Upper lobe of right lung (tissue), 1 donor: ENCODE measurements at regions not wholly inside any gene's neighbourhood (a gene's known extent, or its start where the extent isn't known, plus 50 kb on each side); places are given as distances from the start of the nearest gene placed in this dataset.
"Not testable (repeated sequence)": the region's sequence is repeated elsewhere in the genome, so short reads cannot be mapped to it uniquely, and the experiment has no call there.

Source experiments
- ATAC-seq: fragments of 200-7000 bp; cut with Tn5 transposase; one replicate; pipeline ENCODE4 v1.9.1; 2020; ENCODE audit warnings: mild to moderate bottlenecking, moderate library complexity
- DNase-seq: peaks from one replicate; pipeline ENCODE4 v3.0.0-alpha.2; 2020
- H3K27ac ChIP-seq: fragments of 200-600 bp; one replicate; pipeline ENCODE4 v1.8.0; 2022
- H3K27me3 ChIP-seq: fragments of 200-600 bp; one replicate; pipeline ENCODE4 v1.8.0; 2022; ENCODE audit warnings: mild to moderate bottlenecking
- H3K36me3 ChIP-seq: fragments of 200-600 bp; one replicate; pipeline ENCODE4 v1.8.0; 2022
- H3K4me1 ChIP-seq: fragments of 200-600 bp; one replicate; pipeline ENCODE4 v1.8.0; 2022
- H3K4me3 ChIP-seq: fragments of 200-600 bp; one replicate; pipeline ENCODE4 v1.8.0; 2022; ENCODE audit warnings: mild to moderate bottlenecking
- H3K9me3 ChIP-seq: fragments of 200-600 bp; one replicate; pipeline ENCODE4 v1.8.0; 2022
- intact Hi-C: fragments of 100-400 bp; cut with DNase I; formaldehyde crosslinking; loops from one replicate; pipeline ENCODE4 v1.11.0; 2022
- TF ChIP-seq, protein P1 (sequence below): fragments of 200-600 bp; IDR thresholded peaks from one replicate; pipeline ENCODE4 v1.8.0; 2022; ENCODE audit warnings: antibody characterized with exemption
- donor health status: DM: no; HTN: yes; CAD: no; lungs with severe emphysema.

DNA sequence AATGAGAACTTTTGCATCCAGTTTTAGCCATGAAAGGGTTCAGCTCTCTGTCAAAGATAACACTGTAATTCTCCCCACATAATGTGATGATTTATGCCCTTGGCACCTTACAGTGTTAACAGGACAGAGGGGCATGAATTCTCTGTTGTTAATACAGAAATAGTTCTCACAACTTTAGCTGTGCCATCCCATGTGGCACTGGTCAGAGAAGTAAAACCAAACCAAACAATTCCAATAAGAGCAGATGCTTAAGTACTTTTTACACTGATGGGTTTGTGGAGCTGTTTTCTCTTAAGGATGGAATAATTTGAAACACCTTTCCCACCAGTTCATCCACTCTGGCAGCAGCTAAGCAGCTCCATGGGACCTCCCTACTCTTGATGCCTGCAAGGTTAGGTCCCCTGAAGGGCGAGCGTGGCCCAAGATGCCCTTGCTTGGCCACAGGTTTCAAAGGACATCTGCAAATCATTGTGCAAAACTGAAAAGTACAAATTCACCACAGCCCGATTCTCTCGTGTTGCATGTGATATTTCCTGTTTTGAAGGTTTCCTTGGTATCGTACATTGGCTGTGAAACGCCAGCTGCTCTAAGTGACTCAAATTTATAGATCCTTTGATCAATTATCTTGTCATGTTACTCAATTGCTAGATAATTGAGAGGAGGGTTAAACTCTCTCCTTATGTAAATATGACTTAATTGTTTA is 82.5 kb upstream of the CREB5 start:
- no peak for DNase-seq
- Histone ChIP-seq H3K36me3 (no peaks in the 10 kb centered on the region), H3K27me3 (no peaks in the 10 kb centered on the region), H3K27ac (no peak overlapping the region), H3K9me3 (no peaks in the 10 kb centered on the region), H3K4me1 (no peaks in the 10 kb centered on the region), H3K4me3 (no peak overlapping the region)
- TF ChIP-seq, protein P1, sequence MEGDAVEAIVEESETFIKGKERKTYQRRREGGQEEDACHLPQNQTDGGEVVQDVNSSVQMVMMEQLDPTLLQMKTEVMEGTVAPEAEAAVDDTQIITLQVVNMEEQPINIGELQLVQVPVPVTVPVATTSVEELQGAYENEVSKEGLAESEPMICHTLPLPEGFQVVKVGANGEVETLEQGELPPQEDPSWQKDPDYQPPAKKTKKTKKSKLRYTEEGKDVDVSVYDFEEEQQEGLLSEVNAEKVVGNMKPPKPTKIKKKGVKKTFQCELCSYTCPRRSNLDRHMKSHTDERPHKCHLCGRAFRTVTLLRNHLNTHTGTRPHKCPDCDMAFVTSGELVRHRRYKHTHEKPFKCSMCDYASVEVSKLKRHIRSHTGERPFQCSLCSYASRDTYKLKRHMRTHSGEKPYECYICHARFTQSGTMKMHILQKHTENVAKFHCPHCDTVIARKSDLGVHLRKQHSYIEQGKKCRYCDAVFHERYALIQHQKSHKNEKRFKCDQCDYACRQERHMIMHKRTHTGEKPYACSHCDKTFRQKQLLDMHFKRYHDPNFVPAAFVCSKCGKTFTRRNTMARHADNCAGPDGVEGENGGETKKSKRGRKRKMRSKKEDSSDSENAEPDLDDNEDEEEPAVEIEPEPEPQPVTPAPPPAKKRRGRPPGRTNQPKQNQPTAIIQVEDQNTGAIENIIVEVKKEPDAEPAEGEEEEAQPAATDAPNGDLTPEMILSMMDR: no peak
- intact Hi-C loops: no loop called here
- peak; percentile 13 for ATAC-seq

DNA sequence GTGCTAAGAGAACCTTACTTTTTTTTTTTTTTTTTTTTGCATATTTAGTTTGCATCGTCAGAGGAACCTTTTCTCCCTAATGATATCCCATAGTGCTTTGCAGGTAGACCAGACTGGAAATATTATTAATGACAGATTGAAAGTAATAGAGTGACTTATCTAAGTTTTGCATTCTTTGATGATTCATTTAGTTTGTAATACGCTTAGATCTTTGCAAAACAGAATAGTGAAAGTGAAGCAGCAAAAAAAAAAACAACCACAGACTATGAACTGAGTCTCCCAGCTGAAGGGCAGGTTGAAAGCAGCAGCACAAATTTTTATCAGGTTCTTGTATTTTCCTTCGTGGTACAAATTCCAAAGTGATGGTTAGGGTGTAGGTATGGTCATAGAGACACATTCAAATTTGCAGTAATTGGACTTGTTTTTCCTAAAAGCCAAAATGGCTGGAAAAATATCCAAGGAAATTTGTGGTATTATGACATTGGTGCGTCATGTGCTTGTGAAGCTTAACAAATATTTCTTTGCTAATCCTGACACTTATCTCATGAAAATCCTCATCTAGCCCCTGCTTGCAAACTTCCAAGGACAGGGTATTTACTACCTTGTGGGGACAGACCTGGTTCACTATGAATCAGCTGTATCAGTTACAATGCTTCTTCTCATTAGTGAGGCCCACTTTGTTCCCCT is 81.8 kb upstream of the CREB5 start:
- H3K27me3 ChIP-seq: no peaks in the 10 kb centered on the region
- no peak for DNase-seq
- H3K9me3 ChIP-seq: no peaks in the 10 kb centered on the region
- no peak for ATAC-seq
- no peak overlapping the region for H3K4me3 ChIP-seq
- no peaks in the 10 kb centered on the region for H3K4me1 ChIP-seq
- H3K27ac ChIP-seq: no peak overlapping the region
- H3K36me3 ChIP-seq: no peaks in the 10 kb centered on the region
- TF ChIP-seq, protein P1: no peak
- intact Hi-C loops: no loop called here

DNA sequence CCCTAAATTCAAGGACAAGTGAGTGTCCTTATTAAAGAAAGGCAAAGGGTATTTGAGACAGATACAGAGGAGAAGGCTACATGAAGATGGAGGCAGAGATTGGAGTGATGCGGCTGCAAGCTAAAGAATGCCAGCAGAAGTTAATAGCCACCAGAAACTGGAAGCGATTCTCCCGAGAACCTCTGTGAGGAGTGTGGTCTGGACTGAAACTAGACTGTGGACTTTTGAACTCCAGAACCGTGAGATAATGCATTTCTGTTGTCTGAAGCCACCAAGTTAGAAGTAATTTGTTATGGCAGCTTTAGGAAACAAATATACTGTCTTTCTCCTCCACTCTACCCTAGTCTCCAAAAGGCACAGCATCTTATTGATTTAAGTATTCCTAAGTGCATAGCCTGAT is 80.3 kb upstream of the CREB5 start:
- Histone ChIP-seq H3K36me3 (no peaks in the 10 kb centered on the region), H3K4me1 (no peaks in the 10 kb centered on the region), H3K27ac (no peak overlapping the region), H3K4me3 (no peak overlapping the region), H3K9me3 (no peaks in the 10 kb centered on the region), H3K27me3 (no peaks in the 10 kb centered on the region)
- TF ChIP-seq, protein P1: no peak
- ATAC-seq (no peak), DNase-seq (no peak)
- intact Hi-C loops: no loop called here

DNA sequence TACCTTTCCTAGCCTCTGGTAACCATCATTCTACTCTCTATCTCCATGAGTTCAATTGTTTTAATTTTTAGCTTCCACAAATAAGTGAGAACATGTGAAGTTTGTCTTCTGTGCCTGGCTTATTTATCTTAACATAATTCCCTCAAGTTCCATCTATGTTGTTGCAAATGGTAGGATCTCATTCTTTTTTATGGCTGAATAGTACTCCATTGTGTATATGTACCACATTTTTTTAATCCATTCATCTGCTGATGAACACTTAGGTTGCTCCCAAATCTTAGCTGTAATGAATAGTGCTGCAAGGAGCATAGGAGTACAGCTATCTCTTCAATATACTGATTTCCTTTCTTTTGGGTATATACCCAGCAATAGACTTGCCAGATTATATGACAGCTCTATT is 78.8 kb upstream of the CREB5 start:
- DNase-seq, H3K9me3 ChIP-seq, intact Hi-C loops, ATAC-seq, H3K4me3 ChIP-seq, H3K27me3 ChIP-seq, H3K27ac ChIP-seq, H3K4me1 ChIP-seq, H3K36me3 ChIP-seq: not testable (repeated sequence)

DNA sequence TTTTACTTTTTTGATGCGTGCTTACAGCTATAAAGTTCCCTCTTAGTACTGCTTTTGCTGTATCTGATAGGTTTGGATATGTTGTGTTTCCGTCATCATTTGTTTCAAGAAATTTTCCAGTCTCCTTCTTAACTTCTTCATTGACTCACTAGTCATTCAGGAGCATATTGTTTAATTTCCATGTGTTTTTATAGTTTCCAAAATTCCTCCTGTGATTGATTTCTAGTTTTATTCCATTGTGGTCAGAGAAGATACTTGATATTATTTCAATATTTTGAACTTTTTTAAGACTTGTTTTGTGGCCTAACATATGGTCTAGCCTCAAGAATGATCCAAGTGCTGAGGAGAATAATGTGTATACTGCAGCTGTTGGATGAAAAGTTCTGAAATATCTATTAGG is 75.5 kb upstream of the CREB5 start:
- Histone ChIP-seq H3K9me3 (no peaks in the 10 kb centered on the region), H3K4me3 (no peak overlapping the region), H3K27ac (no peak overlapping the region), H3K4me1 (no peaks in the 10 kb centered on the region), H3K27me3 (no peaks in the 10 kb centered on the region), H3K36me3 (no peaks in the 10 kb centered on the region)
- TF ChIP-seq, protein P1: no peak
- no peak for ATAC-seq
- no peak for DNase-seq
- intact Hi-C loops: no loop called here

DNA sequence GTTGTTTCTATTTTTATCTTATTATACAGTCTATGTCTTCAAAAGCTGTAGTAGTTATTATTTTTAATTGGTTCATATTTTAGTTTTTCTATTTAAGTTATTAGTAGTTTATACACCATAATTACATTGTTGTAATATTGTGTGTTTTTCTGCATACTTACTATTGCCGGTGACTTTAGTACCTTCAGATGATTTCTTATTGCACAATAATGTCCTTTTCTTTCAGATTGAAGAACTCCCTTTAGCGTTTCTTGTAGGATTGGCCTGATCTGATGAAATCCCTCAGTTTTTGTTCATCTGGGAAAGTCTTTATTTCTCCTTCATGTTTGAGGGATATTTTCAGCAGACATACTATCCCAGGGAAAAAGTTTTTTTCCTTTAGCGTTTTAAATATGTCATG is 74.3 kb upstream of the CREB5 start:
- DNase-seq (no peak), ATAC-seq (no peak)
- Histone ChIP-seq H3K27ac (no peak overlapping the region), H3K9me3 (no peaks in the 10 kb centered on the region), H3K36me3 (no peaks in the 10 kb centered on the region), H3K4me3 (no peak overlapping the region), H3K4me1 (no peaks in the 10 kb centered on the region), H3K27me3 (no peaks in the 10 kb centered on the region)
- intact Hi-C loops: no loop called here
- TF ChIP-seq, protein P1: no peak
